ENCODE measurements at regions not wholly inside any gene's neighbourhood (a gene's known extent, or its start where the extent isn't known, plus 50 kb on each side); places are given as distances from the start of the nearest gene placed in this dataset.

GRCh38 chr2:22947741-22948140, 437.2 kb upstream of the KLHL29 start:
- Histone ChIP-seq H3K36me3 (no peaks in the 10 kb centered on the region), H3K4me1 (no peaks in the 10 kb centered on the region), H3K9me3 (no peaks in the 10 kb centered on the region), H3K27ac (no peak overlapping the region), H3K27me3 (no peaks in the 10 kb centered on the region), H3K4me3 (no peak overlapping the region)
- no peak for TF ChIP-seq CTCF (IDR thresholded peaks at IDR 0.05)
- no peak for TF ChIP-seq POLR2AphosphoS5 (IDR thresholded peaks at IDR 0.05; ENCODE audit: insufficient read depth in 1 of 2, low read depth in 1 of 2)
- TF ChIP-seq POLR2A (IDR thresholded peaks at IDR 0.05) = no peak
- no peak for DNase-seq (ENCODE audit: extremely low spot score in 2 of 2)
- intact Hi-C loops (cut with DNase I) = no loop called here

GRCh38 chr2:22950431-22950830, 434.5 kb upstream of the KLHL29 start:
- Histone ChIP-seq H3K27me3 (no peaks in the 10 kb centered on the region), H3K9me3 (no peaks in the 10 kb centered on the region), H3K27ac (no peak overlapping the region), H3K36me3 (no peaks in the 10 kb centered on the region), H3K4me1 (no peaks in the 10 kb centered on the region), H3K4me3 (no peak overlapping the region)
- DNase-seq (ENCODE audit: extremely low spot score in 2 of 2) = no peak
- TF ChIP-seq POLR2A (IDR thresholded peaks at IDR 0.05) (no peak), POLR2AphosphoS5 (IDR thresholded peaks at IDR 0.05; ENCODE audit: insufficient read depth in 1 of 2, low read depth in 1 of 2) (no peak), CTCF (IDR thresholded peaks at IDR 0.05) (no peak)
- intact Hi-C loops (cut with DNase I) = no loop called here

- Histone ChIP-seq H3K4me3 (no peak overlapping the region), H3K9me3 (no peaks in the 10 kb centered on the region), H3K27ac (no peak overlapping the region), H3K27me3 (no peaks in the 10 kb centered on the region), H3K4me1 (no peaks in the 10 kb centered on the region), H3K36me3 (no peaks in the 10 kb centered on the region)
- intact Hi-C loops (cut with DNase I) = no loop called here
- DNase-seq (ENCODE audit: extremely low spot score in 2 of 2) = no peak
- TF ChIP-seq CTCF (IDR thresholded peaks at IDR 0.05) = no peak
- TF ChIP-seq POLR2A (IDR thresholded peaks at IDR 0.05) = no peak
- TF ChIP-seq POLR2AphosphoS5 (IDR thresholded peaks at IDR 0.05; ENCODE audit: insufficient read depth in 1 of 2, low read depth in 1 of 2) = no peak
These were observed 432.2 kb upstream of the KLHL29 start for GRCh38 chr2:22952656-22953225.

- DNase-seq (ENCODE audit: extremely low spot score in 2 of 2) = no peak
- Histone ChIP-seq H3K4me3 (no peak overlapping the region), H3K9me3 (no peaks in the 10 kb centered on the region), H3K27me3 (no peaks in the 10 kb centered on the region), H3K4me1 (no peaks in the 10 kb centered on the region), H3K27ac (no peak overlapping the region), H3K36me3 (no peaks in the 10 kb centered on the region)
- TF ChIP-seq POLR2AphosphoS5 (IDR thresholded peaks at IDR 0.05; ENCODE audit: insufficient read depth in 1 of 2, low read depth in 1 of 2) = no peak
- TF ChIP-seq CTCF (IDR thresholded peaks at IDR 0.05) = no peak
- TF ChIP-seq POLR2A (IDR thresholded peaks at IDR 0.05) = no peak
- intact Hi-C loops (cut with DNase I) = no loop called here
These were observed 427.5 kb upstream of the KLHL29 start for GRCh38 chr2:22957446-22957845.

GRCh38 chr2:22958308-22958707, 426.7 kb upstream of the KLHL29 start:
- no peak overlapping the region for H3K4me3 ChIP-seq
- no peaks in the 10 kb centered on the region for H3K27me3 ChIP-seq
- no peak overlapping the region for H3K27ac ChIP-seq
- H3K4me1 ChIP-seq = no peaks in the 10 kb centered on the region
- DNase-seq (ENCODE audit: extremely low spot score in 2 of 2) = no peak
- H3K9me3 ChIP-seq = no peaks in the 10 kb centered on the region
- H3K36me3 ChIP-seq = no peaks in the 10 kb centered on the region
- intact Hi-C loops (cut with DNase I) = no loop called here
- TF ChIP-seq POLR2A (IDR thresholded peaks at IDR 0.05) (no peak), CTCF (IDR thresholded peaks at IDR 0.05) (no peak), POLR2AphosphoS5 (IDR thresholded peaks at IDR 0.05; ENCODE audit: insufficient read depth in 1 of 2, low read depth in 1 of 2) (no peak)

All from vagina (tissue), 2 donors.